ENCODE measurements at regions not wholly inside any gene's neighbourhood (a gene's known extent, or its start where the extent isn't known, plus 50 kb on each side); places are given as distances from the start of the nearest gene placed in this dataset.

- TF ChIP-seq EP300 (IDR thresholded peaks at IDR 0.05): no peak
- no peak for TF ChIP-seq CTCF (IDR thresholded peaks at IDR 0.05)
Observed at GRCh38 chr3:147640781-147641180, 231.6 kb downstream of the ZIC1 start.

All from gastroesophageal sphincter (tissue), 3 donors.